ENCODE measurements at regions not wholly inside any gene's neighbourhood (a gene's known extent, or its start where the extent isn't known, plus 50 kb on each side); places are given as distances from the start of the nearest gene placed in this dataset.

GRCh38 chr5:154110716-154111115 lies 71.9 kb downstream of the MFAP3 start (continued):
- no peak for TF ChIP-seq SAP30 (IDR thresholded peaks at IDR 0.05; ENCODE audit: insufficient read depth, insufficient replicate concordance, low read length)
